Lower leg skin (tissue), 4 donors: ENCODE measurements at regions not wholly inside any gene's neighbourhood (a gene's known extent, or its start where the extent isn't known, plus 50 kb on each side); places are given as distances from the start of the nearest gene placed in this dataset.

Source experiments
- DNase-seq, 2 donors: peaks; one replicate each; pipeline ENCODE4 v3.0.0-alpha.2; 2019; ENCODE audit warnings: low spot score in 2 of 2
- H3K4me3 ChIP-seq: fragments of 200-600 bp; sonication (generic); 2 replicates; pipeline ENCODE4 v1.5.1; 2017; ENCODE audit warnings: mild to moderate bottlenecking, low read depth; ENCODE audit not compliant: poor library complexity, severe bottlenecking
- POLR2A ChIP-seq, 2 donors: fragments of 450-650 bp; IDR thresholded peaks; one replicate each; pipeline ENCODE4 v1.6.1; 2016 to 2017; ENCODE audit warnings: antibody characterized with exemption in 2 of 2, mild to moderate bottlenecking in 1 of 2, moderate library complexity in 1 of 2
- WGBS, 2 donors: methylation state at CpG; one replicate each; pipeline ENCODE4 v1.1.5; 2018; 5-methylcytosine and 5-hydroxymethylcytosine counted together
- intact Hi-C: fragments of 100-400 bp; cut with DNase I; formaldehyde crosslinking; loops from one replicate; pipeline ENCODE4 v1.15.0; 2023; ENCODE audit warnings: low total_unique reads
- TF ChIP-seq, protein P1 (sequence below), 3 donors: fragments of 450-650 bp; IDR thresholded peaks; one replicate each; pipeline ENCODE4 v1.5.1; 2016; ENCODE audit warnings: antibody characterized with exemption in 3 of 3, mild to moderate bottlenecking in 3 of 3, moderate library complexity in 2 of 3

GRCh38 chr1:221141096-221141495, 261.9 kb downstream of the HLX start:
- 90 to 93% methylated on average over 2 of the region's 2 CpGs for WGBS, 2 donors

GRCh38 chr1:221141606-221142285, 262.5 kb downstream of the HLX start:
- intact Hi-C loops, result no loop called here
- no peak for DNase-seq
- WGBS, 2 donors, result 58 to 70% methylated on average over 6 of the region's 6 CpGs
- TF ChIP-seq, protein P1, sequence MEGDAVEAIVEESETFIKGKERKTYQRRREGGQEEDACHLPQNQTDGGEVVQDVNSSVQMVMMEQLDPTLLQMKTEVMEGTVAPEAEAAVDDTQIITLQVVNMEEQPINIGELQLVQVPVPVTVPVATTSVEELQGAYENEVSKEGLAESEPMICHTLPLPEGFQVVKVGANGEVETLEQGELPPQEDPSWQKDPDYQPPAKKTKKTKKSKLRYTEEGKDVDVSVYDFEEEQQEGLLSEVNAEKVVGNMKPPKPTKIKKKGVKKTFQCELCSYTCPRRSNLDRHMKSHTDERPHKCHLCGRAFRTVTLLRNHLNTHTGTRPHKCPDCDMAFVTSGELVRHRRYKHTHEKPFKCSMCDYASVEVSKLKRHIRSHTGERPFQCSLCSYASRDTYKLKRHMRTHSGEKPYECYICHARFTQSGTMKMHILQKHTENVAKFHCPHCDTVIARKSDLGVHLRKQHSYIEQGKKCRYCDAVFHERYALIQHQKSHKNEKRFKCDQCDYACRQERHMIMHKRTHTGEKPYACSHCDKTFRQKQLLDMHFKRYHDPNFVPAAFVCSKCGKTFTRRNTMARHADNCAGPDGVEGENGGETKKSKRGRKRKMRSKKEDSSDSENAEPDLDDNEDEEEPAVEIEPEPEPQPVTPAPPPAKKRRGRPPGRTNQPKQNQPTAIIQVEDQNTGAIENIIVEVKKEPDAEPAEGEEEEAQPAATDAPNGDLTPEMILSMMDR (IDR thresholded peaks at IDR 0.05), result no peak
- no peak for TF ChIP-seq POLR2A (IDR thresholded peaks at IDR 0.05)
- no peak overlapping the region for H3K4me3 ChIP-seq

More at GRCh38 chr1:221141096-221141495, 261.9 kb downstream of the HLX start:
- no peak overlapping the region for H3K4me3 ChIP-seq
- intact Hi-C loops, result no loop called here
- DNase-seq, result no peak
- TF ChIP-seq, protein P1 (IDR thresholded peaks at IDR 0.05), result no peak
- TF ChIP-seq POLR2A (IDR thresholded peaks at IDR 0.05), result no peak

DNA sequence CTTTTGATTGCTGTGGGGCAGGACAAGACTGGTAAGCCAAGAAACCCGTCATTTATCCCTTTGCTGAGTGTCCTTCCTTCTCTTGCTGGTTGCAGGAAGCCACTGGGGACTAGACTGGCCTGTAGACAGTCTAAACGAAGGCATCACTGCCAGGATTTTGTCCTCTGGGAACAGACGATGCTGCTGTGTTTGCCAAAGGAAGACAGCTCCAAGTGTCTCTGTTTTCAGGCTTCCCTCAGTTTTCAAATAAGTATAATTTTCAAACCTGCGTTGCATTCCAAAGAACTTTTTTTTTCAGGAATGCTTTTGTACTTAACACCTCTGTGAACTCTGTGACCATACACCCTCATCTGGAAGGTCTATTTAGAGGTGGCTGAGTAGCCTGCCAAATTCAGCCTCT, 269.4 kb downstream of the HLX start:
- 64 to 80% methylated on average over 4 of the region's 4 CpGs for WGBS, 2 donors
- no peak for TF ChIP-seq POLR2A (IDR thresholded peaks at IDR 0.05)
- TF ChIP-seq, protein P1 (IDR thresholded peaks at IDR 0.05), result no peak
- intact Hi-C loops, result no loop called here
- no peak overlapping the region for H3K4me3 ChIP-seq
- DNase-seq, result no peak

DNA sequence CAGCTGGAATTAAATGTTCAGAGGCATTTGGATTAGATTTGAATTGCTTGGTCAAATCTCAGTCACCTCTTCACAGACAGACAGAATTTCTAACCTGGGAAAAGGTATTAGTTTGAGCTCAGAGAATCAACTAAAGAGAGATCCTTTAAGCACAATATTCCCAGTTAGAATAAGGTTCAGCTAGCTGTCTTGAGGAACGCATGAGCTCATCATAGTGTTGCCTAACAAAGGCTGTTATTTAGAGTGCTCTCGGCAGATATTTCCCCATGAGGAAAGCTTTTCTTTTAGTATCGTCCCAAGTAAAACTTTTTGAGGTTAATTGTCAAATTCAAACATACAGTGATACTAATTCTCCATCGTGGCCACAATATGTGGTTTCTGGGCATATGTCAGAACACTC, 269.9 kb downstream of the HLX start:
- no peak overlapping the region for H3K4me3 ChIP-seq
- 51 to 60% methylated on average over 4 of the region's 4 CpGs for WGBS, 2 donors
- TF ChIP-seq, protein P1 (IDR thresholded peaks at IDR 0.05), result no peak
- no peak for DNase-seq
- intact Hi-C loops, result no loop called here

DNA sequence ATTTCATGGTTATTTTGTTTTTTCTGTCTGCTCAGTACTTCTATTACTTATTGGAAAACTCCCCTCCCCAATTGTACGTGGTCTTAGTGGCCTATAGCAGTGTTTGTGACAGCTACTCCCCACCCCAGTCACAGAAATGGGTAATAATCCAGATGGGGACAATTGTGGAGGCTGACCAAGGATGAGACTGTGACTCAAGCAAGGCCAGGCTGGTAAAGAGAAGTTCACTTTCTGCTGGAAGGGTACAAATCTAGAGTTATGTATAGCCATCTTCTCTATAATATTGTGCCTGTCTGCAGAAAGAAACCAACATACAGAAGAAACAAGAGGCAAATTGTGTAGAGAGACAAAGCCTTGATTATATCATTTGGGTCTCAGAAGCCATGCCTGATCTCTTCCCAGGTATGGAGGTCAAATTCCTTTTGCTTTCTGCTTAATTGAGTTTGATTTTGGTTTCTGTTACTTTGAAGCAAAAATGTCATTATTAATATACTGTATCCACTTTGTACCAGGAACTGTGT, 270.4 kb downstream of the HLX start:
- TF ChIP-seq POLR2A (IDR thresholded peaks at IDR 0.05), result no peak
- TF ChIP-seq, protein P1 (IDR thresholded peaks at IDR 0.05), result no peak
- intact Hi-C loops, result no loop called here

GRCh38 chr1:221150996-221151395, 271.8 kb downstream of the HLX start:
- no peak overlapping the region for H3K4me3 ChIP-seq
- intact Hi-C loops, result no loop called here
- no peak for DNase-seq
- TF ChIP-seq, protein P1 (IDR thresholded peaks at IDR 0.05), result no peak
- TF ChIP-seq POLR2A (IDR thresholded peaks at IDR 0.05), result no peak

More for the DNA sequence above, 270.4 kb downstream of the HLX start:
- DNase-seq, result no peak
- WGBS, 2 donors, result 45 to 70% methylated on average over 1 of the region's 1 CpG
- no peak overlapping the region for H3K4me3 ChIP-seq
